ENCODE measurements at regions not wholly inside any gene's neighbourhood (a gene's known extent, or its start where the extent isn't known, plus 50 kb on each side); places are given as distances from the start of the nearest gene placed in this dataset.

- TF ChIP-seq CTCF (IDR thresholded peaks at IDR 0.05; ENCODE audit: insufficient read depth, low read length) (no peak), GABPA (IDR thresholded peaks at IDR 0.05; ENCODE audit: low read depth) (no peak), REST (IDR thresholded peaks at IDR 0.05; ENCODE audit: insufficient replicate concordance, low read depth) (no peak), POLR2AphosphoS5 (IDR thresholded peaks at IDR 0.05; ENCODE audit: low read depth) (no peak)
Measured at GRCh38 chr1:56301791-56302190, 277.6 kb downstream of the PLPP3 start.
